GM06990 (cell line): ENCODE measurements at regions not wholly inside any gene's neighbourhood (a gene's known extent, or its start where the extent isn't known, plus 50 kb on each side); places are given as distances from the start of the nearest gene placed in this dataset.

Experiments
- DNase-seq: peaks from one replicate; pipeline ENCODE4 v3.0.0-alpha.2; 2011; ENCODE audit not compliant: insufficient read length; ENCODE audit errors: extremely low read depth
- H3K27me3 ChIP-seq: replicated peaks from 2 replicates; pipeline ENCODE4 v1.6.0; 2011; ENCODE audit warnings: low read length; ENCODE audit not compliant: control insufficient read depth, insufficient read depth
- H3K36me3 ChIP-seq: 2 replicates; pipeline ENCODE4 v1.5.1; 2011; ENCODE audit warnings: low read length; ENCODE audit not compliant: control insufficient read depth, insufficient read depth
- H3K4me3 ChIP-seq: replicated peaks from 2 replicates; pipeline ENCODE4 v1.5.1; 2011; ENCODE audit warnings: low read depth, mild to moderate bottlenecking, control low read depth, low read length
- CTCF ChIP-seq: IDR thresholded peaks from 2 replicates; pipeline ENCODE4 v1.5.1; 2011; ENCODE audit warnings: low read length, control low read depth, mild to moderate bottlenecking, inconsistent platforms; ENCODE audit not compliant: insufficient read depth, poor library complexity, severe bottlenecking

- Histone ChIP-seq H3K36me3 (no peaks in the 10 kb centered on the region), H3K4me3 (no peak overlapping the region), H3K27me3 (no peaks in the 10 kb centered on the region)
- DNase-seq = no peak
- TF ChIP-seq CTCF = no peak
Measured at GRCh38 chr4:38223782-38224236, 263.6 kb downstream of the PTTG2 start.

- TF ChIP-seq CTCF = no peak
- Histone ChIP-seq H3K27me3 (no peaks in the 10 kb centered on the region), H3K4me3 (no peak overlapping the region), H3K36me3 (no peaks in the 10 kb centered on the region)
- no peak for DNase-seq
Measured at GRCh38 chr4:38224850-38225249, 264.7 kb downstream of the PTTG2 start.

GRCh38 chr4:38226170-38226569, 266.0 kb downstream of the PTTG2 start:
- no peak for DNase-seq
- H3K36me3 ChIP-seq = no peaks in the 10 kb centered on the region
- no peak for TF ChIP-seq CTCF
- H3K27me3 ChIP-seq = no peaks in the 10 kb centered on the region
- no peak overlapping the region for H3K4me3 ChIP-seq

GRCh38 chr4:38230121-38230801, 270.1 kb downstream of the PTTG2 start:
- no peak overlapping the region for H3K4me3 ChIP-seq
- no peak for DNase-seq
- H3K27me3 ChIP-seq = peaks cover 1% of the 10 kb centered on the region; the same call in 1 of the 2 replicates
- no peak for TF ChIP-seq CTCF
- H3K36me3 ChIP-seq = no peaks in the 10 kb centered on the region

- Histone ChIP-seq H3K27me3 (peaks cover 1% of the 10 kb centered on the region; the same call in 1 of the 2 replicates), H3K36me3 (no peaks in the 10 kb centered on the region), H3K4me3 (no peak overlapping the region)
- no peak for TF ChIP-seq CTCF
- no peak for DNase-seq
Measured at GRCh38 chr4:38230821-38231563, 270.8 kb downstream of the PTTG2 start.
